ENCODE measurements at regions not wholly inside any gene's neighbourhood (a gene's known extent, or its start where the extent isn't known, plus 50 kb on each side); places are given as distances from the start of the nearest gene placed in this dataset.

DNA sequence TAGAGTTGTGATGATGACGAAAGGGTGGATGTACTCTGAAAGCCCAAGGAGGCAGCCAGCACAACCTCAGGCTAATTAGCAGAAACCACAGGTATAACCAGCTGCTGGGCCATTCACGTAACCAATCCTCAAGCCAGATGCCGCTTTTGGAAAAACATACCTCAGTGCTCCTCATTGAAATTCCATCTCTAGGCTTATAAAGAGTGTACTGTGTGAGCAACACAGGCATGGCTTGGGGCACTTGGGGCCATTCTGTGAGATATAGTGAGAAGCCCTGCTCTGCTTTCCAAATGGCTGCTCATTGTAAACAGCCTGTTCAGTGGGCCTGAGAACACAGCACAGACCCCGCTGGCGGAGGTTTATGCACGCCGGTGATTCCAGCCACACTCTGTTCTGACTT, 182.1 kb upstream of the HHIP start:
- CTCF ChIA-PET, result no interaction called here
- no peak for FAIRE-seq
- no peaks in the 10 kb centered on the region for H4K20me1 ChIP-seq (replicated peaks; ENCODE audit: control insufficient read depth, extremely low read depth, insufficient read depth, low read length)
- no TSS peak for BruUV-seq (replicated peaks)
- no peak for TF ChIP-seq JUN (IDR thresholded peaks at IDR 0.05; ENCODE audit: borderline replicate concordance, insufficient read depth, insufficient read length, low read depth)
- no peak for TF ChIP-seq EZH2 (IDR thresholded peaks at IDR 0.05; ENCODE audit: borderline replicate concordance, low read depth, low read length, severe bottlenecking)
- TF ChIP-seq GATA2 (IDR thresholded peaks at IDR 0.05; ENCODE audit: insufficient read depth, insufficient read length, low read depth, low read length), result no peak
- TF ChIP-seq MYC (IDR thresholded peaks at IDR 0.05; ENCODE audit: low read depth, low read length), result no peak
- TF ChIP-seq POLR2AphosphoS5 (IDR thresholded peaks at IDR 0.05; ENCODE audit: insufficient read depth, low read depth, low read length), result no peak
- no peak for TF ChIP-seq FOS (IDR thresholded peaks at IDR 0.05; ENCODE audit: borderline replicate concordance, insufficient read depth, low read length)
- no peaks in the 10 kb centered on the region for H3K9me3 ChIP-seq (replicated peaks; ENCODE audit: control insufficient read depth, insufficient read depth, low read length)
- no peaks in the 10 kb centered on the region for H3K9me1 ChIP-seq (replicated peaks; ENCODE audit: control insufficient read depth, extremely low read depth, insufficient read depth, low read length)
- intact Hi-C loops (cut with micrococcal nuclease) (no loop called here), dilution Hi-C loops (cut with MboI; ENCODE audit: extremely low pct_ligation_motif_present, low sequenced_read_pairs) (no loop called here)
- H3K36me3 ChIP-seq (ENCODE audit: control insufficient read depth in 2 of 2, extremely low read depth in 1 of 2, insufficient read depth in 2 of 2, low read length in 2 of 2), result no peaks in the 10 kb centered on the region
- H3K79me2 ChIP-seq (ENCODE audit: control insufficient read depth, insufficient read depth, low read length), result no peaks in the 10 kb centered on the region
- no peak for DNase-seq (ENCODE audit: low read depth, low spot score)
- no peak overlapping the region for H3K27ac ChIP-seq (ENCODE audit: insufficient read depth, low read depth, low read length)
- H3K4me3 ChIP-seq (replicated peaks in 1 of 3; ENCODE audit: insufficient read depth in 1 of 3, low read depth in 1 of 3, low read length in 3 of 3), result no peak overlapping the region
- H2AFZ ChIP-seq (ENCODE audit: low read depth, low read length), result no peak overlapping the region
- POLR2A ChIA-PET, result no interaction called here
- H3K9ac ChIP-seq (replicated peaks; ENCODE audit: extremely low read depth, insufficient read depth, low read length), result no peak overlapping the region
- H3K4me2 ChIP-seq (ENCODE audit: insufficient read depth, low read length), result no peak overlapping the region
- peaks cover 9% of the 10 kb centered on the region for H3K4me1 ChIP-seq (ENCODE audit: control insufficient read depth, extremely low read depth, insufficient read depth, low read length)
- no peaks in the 10 kb centered on the region for H3K27me3 ChIP-seq (ENCODE audit: control insufficient read depth in 2 of 2, insufficient read depth in 2 of 2, low read length in 2 of 2)

DNA sequence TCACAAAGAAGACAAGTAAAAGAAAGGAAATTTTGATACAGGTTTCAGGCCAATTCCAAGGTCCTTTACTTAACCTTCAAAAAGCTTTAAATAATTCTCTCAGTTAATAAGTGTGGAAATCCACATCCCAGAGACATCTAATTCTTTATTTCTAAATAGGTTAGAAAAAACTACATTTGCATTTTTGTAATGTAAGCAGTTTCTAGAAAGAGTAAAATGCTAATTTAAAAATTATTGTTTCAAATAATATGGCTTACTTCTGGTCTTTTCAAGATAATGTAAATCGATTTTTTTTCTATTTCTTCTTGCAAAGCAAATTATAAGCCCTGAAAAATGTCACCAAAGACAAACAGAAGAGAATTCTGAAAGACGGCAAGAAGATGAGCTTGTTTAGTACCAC, 180.4 kb upstream of the HHIP start:
- dilution Hi-C loops (cut with MboI; ENCODE audit: extremely low pct_ligation_motif_present, low sequenced_read_pairs), result no loop called here
- no peaks in the 10 kb centered on the region for H4K20me1 ChIP-seq (replicated peaks; ENCODE audit: control insufficient read depth, extremely low read depth, insufficient read depth, low read length)
- no TSS peak for BruUV-seq (replicated peaks)
- no peak overlapping the region for H3K9ac ChIP-seq (replicated peaks; ENCODE audit: extremely low read depth, insufficient read depth, low read length)
- H3K79me2 ChIP-seq (ENCODE audit: control insufficient read depth, insufficient read depth, low read length), result no peaks in the 10 kb centered on the region
- H3K9me3 ChIP-seq (replicated peaks; ENCODE audit: control insufficient read depth, insufficient read depth, low read length), result no peaks in the 10 kb centered on the region
- H2AFZ ChIP-seq (ENCODE audit: low read depth, low read length), result no peak overlapping the region
- POLR2A ChIA-PET, result no interaction called here
- no peak overlapping the region for H3K27ac ChIP-seq (ENCODE audit: insufficient read depth, low read depth, low read length)
- CTCF ChIA-PET, result no interaction called here
- H3K4me2 ChIP-seq (ENCODE audit: insufficient read depth, low read length), result no peak overlapping the region
- no peak for FAIRE-seq
- TF ChIP-seq EZH2 (IDR thresholded peaks at IDR 0.05; ENCODE audit: borderline replicate concordance, low read depth, low read length, severe bottlenecking) (no peak), GATA2 (IDR thresholded peaks at IDR 0.05; ENCODE audit: insufficient read depth, insufficient read length, low read depth, low read length) (no peak), POLR2A (IDR thresholded peaks at IDR 0.05; ENCODE audit: low read depth, low read length) (no peak), MYC (IDR thresholded peaks at IDR 0.05; ENCODE audit: low read depth, low read length) (no peak), FOS (IDR thresholded peaks at IDR 0.05; ENCODE audit: borderline replicate concordance, insufficient read depth, low read length) (no peak), POLR2AphosphoS5 (IDR thresholded peaks at IDR 0.05; ENCODE audit: insufficient read depth, low read depth, low read length) (no peak), JUN (IDR thresholded peaks at IDR 0.05; ENCODE audit: borderline replicate concordance, insufficient read depth, insufficient read length, low read depth) (no peak)
- TF ChIP-seq, protein P1, sequence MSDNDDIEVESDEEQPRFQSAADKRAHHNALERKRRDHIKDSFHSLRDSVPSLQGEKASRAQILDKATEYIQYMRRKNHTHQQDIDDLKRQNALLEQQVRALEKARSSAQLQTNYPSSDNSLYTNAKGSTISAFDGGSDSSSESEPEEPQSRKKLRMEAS (IDR thresholded peaks at IDR 0.05; ENCODE audit: insufficient read depth, insufficient read length), result no peak
- TF ChIP-seq, protein P2, sequence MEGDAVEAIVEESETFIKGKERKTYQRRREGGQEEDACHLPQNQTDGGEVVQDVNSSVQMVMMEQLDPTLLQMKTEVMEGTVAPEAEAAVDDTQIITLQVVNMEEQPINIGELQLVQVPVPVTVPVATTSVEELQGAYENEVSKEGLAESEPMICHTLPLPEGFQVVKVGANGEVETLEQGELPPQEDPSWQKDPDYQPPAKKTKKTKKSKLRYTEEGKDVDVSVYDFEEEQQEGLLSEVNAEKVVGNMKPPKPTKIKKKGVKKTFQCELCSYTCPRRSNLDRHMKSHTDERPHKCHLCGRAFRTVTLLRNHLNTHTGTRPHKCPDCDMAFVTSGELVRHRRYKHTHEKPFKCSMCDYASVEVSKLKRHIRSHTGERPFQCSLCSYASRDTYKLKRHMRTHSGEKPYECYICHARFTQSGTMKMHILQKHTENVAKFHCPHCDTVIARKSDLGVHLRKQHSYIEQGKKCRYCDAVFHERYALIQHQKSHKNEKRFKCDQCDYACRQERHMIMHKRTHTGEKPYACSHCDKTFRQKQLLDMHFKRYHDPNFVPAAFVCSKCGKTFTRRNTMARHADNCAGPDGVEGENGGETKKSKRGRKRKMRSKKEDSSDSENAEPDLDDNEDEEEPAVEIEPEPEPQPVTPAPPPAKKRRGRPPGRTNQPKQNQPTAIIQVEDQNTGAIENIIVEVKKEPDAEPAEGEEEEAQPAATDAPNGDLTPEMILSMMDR (IDR thresholded peaks at IDR 0.05; ENCODE audit: extremely low read depth in 1 of 2, insufficient read depth in 1 of 2, low read depth in 1 of 2, low read length in 2 of 2), result no peak
- DNase-seq (ENCODE audit: low read depth, low spot score), result no peak
- intact Hi-C loops (cut with micrococcal nuclease), result no loop called here
- no peaks in the 10 kb centered on the region for H3K36me3 ChIP-seq (ENCODE audit: control insufficient read depth in 2 of 2, extremely low read depth in 1 of 2, insufficient read depth in 2 of 2, low read length in 2 of 2)
- no peak overlapping the region for H3K4me3 ChIP-seq (replicated peaks in 1 of 3; ENCODE audit: insufficient read depth in 1 of 3, low read depth in 1 of 3, low read length in 3 of 3)
- no peaks in the 10 kb centered on the region for H3K9me1 ChIP-seq (replicated peaks; ENCODE audit: control insufficient read depth, extremely low read depth, insufficient read depth, low read length)
- H3K27me3 ChIP-seq (ENCODE audit: control insufficient read depth in 2 of 2, insufficient read depth in 2 of 2, low read length in 2 of 2), result no peaks in the 10 kb centered on the region
- peaks cover 9% of the 10 kb centered on the region for H3K4me1 ChIP-seq (ENCODE audit: control insufficient read depth, extremely low read depth, insufficient read depth, low read length)

Data from endothelial cell of umbilical vein (primary cell).